Panc1 (cell line): ENCODE measurements at regions not wholly inside any gene's neighbourhood (a gene's known extent, or its start where the extent isn't known, plus 50 kb on each side); places are given as distances from the start of the nearest gene placed in this dataset.

Experiments
- ATAC-seq: fragments of 200-7000 bp; cut with Tn5 transposase; 2 replicates; pipeline ENCODE4 v1.9.1; 2020; ENCODE audit warnings: mild to moderate bottlenecking, moderate library complexity
- BruUV-seq: library from RNA; stranded (reverse); fragments of 400-500 nt; replicated peaks from 2 replicates; lab custom pipeline; 2021; lab: Mats Ljungman, UMichigan
- CTCF ChIA-PET: fragments of 300-600 bp; sonication (Branson Sonifier 250); formaldehyde crosslinking; loops from one replicate; lab custom pipeline; 2022; ENCODE audit warnings: antibody characterized with exemption; lab: Charles Lee
- POLR2A ChIA-PET: fragments of 300-600 bp; sonication (Branson Sonifier 250); formaldehyde crosslinking; loops from one replicate; lab custom pipeline; 2022; ENCODE audit warnings: antibody characterized with exemption; lab: Charles Lee
- DNase-seq: peaks from one replicate; pipeline ENCODE4 v3.0.0-alpha.2; 2010; ENCODE audit warnings: low read depth, low spot score
- H3K27ac ChIP-seq: 2 replicates; pipeline ENCODE4 v1.5.1; 2011; ENCODE audit warnings: mild to moderate bottlenecking, low read length, inconsistent platforms
- H3K27me3 ChIP-seq: fragments of 200-500 bp; sonication (Bioruptor generic); 2 replicates; pipeline ENCODE4 v1.6.0; 2014; ENCODE audit warnings: low read length, inconsistent platforms; ENCODE audit not compliant: control insufficient read depth, insufficient read depth
- H3K36me3 ChIP-seq: fragments of 200-500 bp; sonication (Bioruptor generic); 2 replicates; pipeline ENCODE4 v1.5.1; 2014; ENCODE audit warnings: inconsistent platforms, mild to moderate bottlenecking, low read length, moderate library complexity; ENCODE audit not compliant: control insufficient read depth, insufficient read depth
- H3K4me1 ChIP-seq: 2 replicates; pipeline ENCODE4 v1.5.1; 2011; ENCODE audit warnings: inconsistent platforms, mild to moderate bottlenecking, low read length, moderate library complexity; ENCODE audit not compliant: control insufficient read depth, insufficient read depth
- H3K4me3 ChIP-seq, 2 experiments: 2 replicates each; pipeline ENCODE4 v1.5.1; 2011 to 2012; ENCODE audit warnings: low read depth in 2 of 2, low read length in 2 of 2, mild to moderate bottlenecking in 2 of 2, inconsistent platforms in 1 of 2, moderate library complexity in 1 of 2
- H3K9me3 ChIP-seq: fragments of 200-500 bp; sonication (Bioruptor generic); 2 replicates; pipeline ENCODE4 v1.5.1; 2014; ENCODE audit warnings: low read depth, mild to moderate bottlenecking, inconsistent platforms, low read length, moderate library complexity; ENCODE audit not compliant: control insufficient read depth, insufficient read depth
- POLR2AphosphoS5 ChIP-seq: IDR thresholded peaks from 2 replicates; pipeline ENCODE4 v1.6.1; 2012; ENCODE audit warnings: mild to moderate bottlenecking, low read depth, low read length, moderate library complexity
- SIN3A ChIP-seq: IDR thresholded peaks from 2 replicates; pipeline ENCODE4 v1.6.1; 2012; ENCODE audit warnings: low read depth, mild to moderate bottlenecking, low read length, moderate library complexity, borderline replicate concordance; ENCODE audit not compliant: insufficient read depth
- TCF7L2 ChIP-seq: IDR thresholded peaks from 2 replicates; pipeline ENCODE4 v1.6.1; 2011; ENCODE audit warnings: mild to moderate bottlenecking, low read depth, low read length, inconsistent platforms
- in situ Hi-C: cut with HindIII; loops from 2 replicates; pipeline ENCODE4 v1.10.0; 2016; ENCODE audit warnings: low sequenced_read_pairs, low pct_unique_long_range_greater_than_20kb
- intact Hi-C: fragments of 100-400 bp; cut with micrococcal nuclease; formaldehyde crosslinking; loops from one replicate; pipeline ENCODE4 v1.10.0; 2022; ENCODE audit not compliant: unreplicated experiment
- TF ChIP-seq, protein P1 (sequence below), 2 experiments: IDR thresholded peaks; 2 replicates each; pipeline ENCODE4 v1.6.1; 2011 to 2012; ENCODE audit warnings: low read depth in 2 of 2, control low read depth in 1 of 2, low read length in 1 of 2, mild to moderate bottlenecking in 1 of 2, moderate library complexity in 1 of 2; ENCODE audit not compliant: insufficient read depth in 1 of 2
- TF ChIP-seq, protein P2 (sequence below): fragments of 450-650 bp; IDR thresholded peaks from 2 replicates; pipeline ENCODE4 v1.5.1; 2017; ENCODE audit warnings: mild to moderate bottlenecking

DNA sequence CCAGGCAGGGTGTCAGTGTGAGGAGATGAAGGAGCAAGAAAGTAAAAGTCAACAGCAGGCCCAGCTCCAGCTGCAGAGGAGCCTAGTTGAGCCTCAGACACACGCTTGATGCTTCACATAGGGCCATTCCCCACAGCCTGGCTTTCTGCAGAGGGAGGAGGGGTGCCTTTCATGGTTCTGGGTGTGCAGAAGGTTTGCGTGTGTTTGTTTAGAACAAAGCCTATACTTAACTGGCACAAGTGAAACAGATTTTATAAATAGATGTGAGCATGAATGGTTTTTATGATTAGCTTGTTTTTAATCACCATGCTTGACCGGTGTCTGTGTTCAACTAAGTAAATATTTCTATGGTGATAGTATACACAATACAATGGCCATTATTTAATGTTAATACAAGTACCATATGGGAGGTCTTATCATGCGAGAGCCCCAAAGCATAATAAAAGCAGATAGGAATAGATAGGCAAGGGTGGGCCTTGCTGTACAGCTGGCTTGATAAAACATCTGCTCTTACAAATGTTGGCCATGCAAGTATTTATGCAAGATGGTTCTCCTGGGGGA is 290.2 kb downstream of the ETS1 start:
- in situ Hi-C loops, result no loop called here
- CTCF ChIA-PET, result no interaction called here
- Histone ChIP-seq H3K27me3 (no peaks in the 10 kb centered on the region), H3K4me1 (no peaks in the 10 kb centered on the region), H3K27ac (no peak overlapping the region), H3K9me3 (no peaks in the 10 kb centered on the region), H3K36me3 (no peaks in the 10 kb centered on the region), H3K4me3 (no peak overlapping the region)
- intact Hi-C loops, result loop anchor here (10.0 kb wide), 2 partner anchors 148 to 178 kb away; no protein-coding TSS in a partner anchor
- ATAC-seq (no peak; the same call in 1 of the 2 replicates), DNase-seq (no peak)
- BruUV-seq, result no TSS peak
- TF ChIP-seq, protein P1, sequence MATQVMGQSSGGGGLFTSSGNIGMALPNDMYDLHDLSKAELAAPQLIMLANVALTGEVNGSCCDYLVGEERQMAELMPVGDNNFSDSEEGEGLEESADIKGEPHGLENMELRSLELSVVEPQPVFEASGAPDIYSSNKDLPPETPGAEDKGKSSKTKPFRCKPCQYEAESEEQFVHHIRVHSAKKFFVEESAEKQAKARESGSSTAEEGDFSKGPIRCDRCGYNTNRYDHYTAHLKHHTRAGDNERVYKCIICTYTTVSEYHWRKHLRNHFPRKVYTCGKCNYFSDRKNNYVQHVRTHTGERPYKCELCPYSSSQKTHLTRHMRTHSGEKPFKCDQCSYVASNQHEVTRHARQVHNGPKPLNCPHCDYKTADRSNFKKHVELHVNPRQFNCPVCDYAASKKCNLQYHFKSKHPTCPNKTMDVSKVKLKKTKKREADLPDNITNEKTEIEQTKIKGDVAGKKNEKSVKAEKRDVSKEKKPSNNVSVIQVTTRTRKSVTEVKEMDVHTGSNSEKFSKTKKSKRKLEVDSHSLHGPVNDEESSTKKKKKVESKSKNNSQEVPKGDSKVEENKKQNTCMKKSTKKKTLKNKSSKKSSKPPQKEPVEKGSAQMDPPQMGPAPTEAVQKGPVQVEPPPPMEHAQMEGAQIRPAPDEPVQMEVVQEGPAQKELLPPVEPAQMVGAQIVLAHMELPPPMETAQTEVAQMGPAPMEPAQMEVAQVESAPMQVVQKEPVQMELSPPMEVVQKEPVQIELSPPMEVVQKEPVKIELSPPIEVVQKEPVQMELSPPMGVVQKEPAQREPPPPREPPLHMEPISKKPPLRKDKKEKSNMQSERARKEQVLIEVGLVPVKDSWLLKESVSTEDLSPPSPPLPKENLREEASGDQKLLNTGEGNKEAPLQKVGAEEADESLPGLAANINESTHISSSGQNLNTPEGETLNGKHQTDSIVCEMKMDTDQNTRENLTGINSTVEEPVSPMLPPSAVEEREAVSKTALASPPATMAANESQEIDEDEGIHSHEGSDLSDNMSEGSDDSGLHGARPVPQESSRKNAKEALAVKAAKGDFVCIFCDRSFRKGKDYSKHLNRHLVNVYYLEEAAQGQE (IDR thresholded peaks at IDR 0.05; ENCODE audit: insufficient read depth in 1 of 2, low read depth in 2 of 2, low read length in 1 of 2), result no peak
- TF ChIP-seq, protein P2, sequence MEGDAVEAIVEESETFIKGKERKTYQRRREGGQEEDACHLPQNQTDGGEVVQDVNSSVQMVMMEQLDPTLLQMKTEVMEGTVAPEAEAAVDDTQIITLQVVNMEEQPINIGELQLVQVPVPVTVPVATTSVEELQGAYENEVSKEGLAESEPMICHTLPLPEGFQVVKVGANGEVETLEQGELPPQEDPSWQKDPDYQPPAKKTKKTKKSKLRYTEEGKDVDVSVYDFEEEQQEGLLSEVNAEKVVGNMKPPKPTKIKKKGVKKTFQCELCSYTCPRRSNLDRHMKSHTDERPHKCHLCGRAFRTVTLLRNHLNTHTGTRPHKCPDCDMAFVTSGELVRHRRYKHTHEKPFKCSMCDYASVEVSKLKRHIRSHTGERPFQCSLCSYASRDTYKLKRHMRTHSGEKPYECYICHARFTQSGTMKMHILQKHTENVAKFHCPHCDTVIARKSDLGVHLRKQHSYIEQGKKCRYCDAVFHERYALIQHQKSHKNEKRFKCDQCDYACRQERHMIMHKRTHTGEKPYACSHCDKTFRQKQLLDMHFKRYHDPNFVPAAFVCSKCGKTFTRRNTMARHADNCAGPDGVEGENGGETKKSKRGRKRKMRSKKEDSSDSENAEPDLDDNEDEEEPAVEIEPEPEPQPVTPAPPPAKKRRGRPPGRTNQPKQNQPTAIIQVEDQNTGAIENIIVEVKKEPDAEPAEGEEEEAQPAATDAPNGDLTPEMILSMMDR, result no peak
- TF ChIP-seq TCF7L2, result no peak
- TF ChIP-seq POLR2AphosphoS5, result no peak
- no peak for TF ChIP-seq SIN3A
- POLR2A ChIA-PET, result no interaction called here

DNA sequence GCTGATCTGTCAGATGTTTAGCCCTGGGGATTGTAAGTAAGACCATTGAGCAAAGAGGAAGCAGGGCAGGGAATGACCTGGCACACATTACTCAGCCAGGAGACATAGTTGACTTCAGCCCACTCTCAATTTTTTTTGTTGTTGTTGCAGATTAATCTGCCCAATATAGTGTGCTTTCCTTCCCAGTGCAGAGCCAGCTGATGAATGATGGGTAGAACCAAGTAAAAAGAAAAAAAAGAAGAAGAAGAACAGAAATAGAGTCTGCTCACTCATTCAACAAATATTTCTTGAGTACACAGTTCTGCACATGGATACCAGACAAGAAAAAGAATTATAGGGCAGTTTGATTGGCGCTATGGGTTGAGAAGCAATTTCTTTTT is 292.7 kb downstream of the ETS1 start:
- Histone ChIP-seq H3K9me3 (no peaks in the 10 kb centered on the region), H3K27me3 (no peaks in the 10 kb centered on the region), H3K27ac (no peak overlapping the region), H3K36me3 (no peaks in the 10 kb centered on the region), H3K4me1 (no peaks in the 10 kb centered on the region), H3K4me3 (no peak overlapping the region)
- TF ChIP-seq, protein P1 (IDR thresholded peaks at IDR 0.05; ENCODE audit: insufficient read depth in 1 of 2, low read depth in 2 of 2, low read length in 1 of 2), result no peak
- intact Hi-C loops (loop anchor here (5.0 to 10.0 kb wide), 3 partner anchors 150 to 538 kb away; no protein-coding TSS in a partner anchor), in situ Hi-C loops (no loop called here)
- ChIA-PET POLR2A (no interaction called here), CTCF (no interaction called here)
- no peak for DNase-seq
- no peak for ATAC-seq
- BruUV-seq, result no TSS peak
